SK-N-SH treated with all-trans-retinoic acid at 6 μM for 48 hours (cell line): ENCODE measurements at regions not wholly inside any gene's neighbourhood (a gene's known extent, or its start where the extent isn't known, plus 50 kb on each side); places are given as distances from the start of the nearest gene placed in this dataset.

Source experiments
- ATAC-seq: fragments of 200-7000 bp; cut with Tn5 transposase; 3 replicates; pipeline ENCODE4 v1.9.1; 2020; ENCODE audit warnings: mild to moderate bottlenecking, moderate library complexity
- ARNTL ChIP-seq: fragments of 450-650 bp; formaldehyde crosslinking; IDR thresholded peaks from 2 replicates; pipeline ENCODE4 v1.5.0; 2020; ENCODE audit warnings: low read depth, mild to moderate bottlenecking, moderate library complexity, borderline replicate concordance
- BACH2 ChIP-seq: fragments of 250-450 bp; sonication (Bioruptor Pico); IDR thresholded peaks from 2 replicates; pipeline ENCODE4 v1.9.0; 2021; ENCODE audit warnings: mild to moderate bottlenecking, borderline replicate concordance
- CREB5 ChIP-seq: fragments of 250-450 bp; sonication (Bioruptor Pico); IDR thresholded peaks from 2 replicates; pipeline ENCODE4 v1.5.1; 2020; ENCODE audit warnings: low read depth, mild to moderate bottlenecking, moderate library complexity
- CSDC2 ChIP-seq: fragments of 250-450 bp; sonication (Bioruptor Pico); IDR thresholded peaks from 2 replicates; pipeline ENCODE4 v1.5.0; 2020; ENCODE audit warnings: mild to moderate bottlenecking, moderate library complexity
- CSRNP3 ChIP-seq: fragments of 250-450 bp; sonication (Bioruptor Pico); IDR thresholded peaks from 2 replicates; pipeline ENCODE4 v1.5.1; 2021; ENCODE audit warnings: mild to moderate bottlenecking, moderate library complexity
- ESRRG ChIP-seq: fragments of 250-450 bp; sonication (Bioruptor Pico); IDR thresholded peaks from 2 replicates; pipeline ENCODE4 v1.6.1; 2021; ENCODE audit warnings: mild to moderate bottlenecking
- GLIS3 ChIP-seq: fragments of 250-450 bp; sonication (Bioruptor Pico); IDR thresholded peaks from 2 replicates; pipeline ENCODE4 v1.5.0; 2020; ENCODE audit warnings: mild to moderate bottlenecking, moderate library complexity
- ISL1 ChIP-seq: fragments of 250-450 bp; sonication (Bioruptor Pico); IDR thresholded peaks from 2 replicates; pipeline ENCODE4 v2.1.2; 2022; ENCODE audit warnings: mild to moderate bottlenecking, moderate library complexity
- OSR1 ChIP-seq: fragments of 250-450 bp; sonication (Bioruptor Pico); IDR thresholded peaks from 2 replicates; pipeline ENCODE4 v1.8.0; 2022; ENCODE audit warnings: moderate library complexity, mild to moderate bottlenecking, inconsistent platforms
- PATZ1 ChIP-seq: fragments of 250-450 bp; sonication (Bioruptor Pico); IDR thresholded peaks from 2 replicates; pipeline ENCODE4 v1.8.0; 2020; ENCODE audit warnings: mild to moderate bottlenecking, moderate library complexity, borderline replicate concordance
- POU6F1 ChIP-seq: fragments of 250-450 bp; sonication (Bioruptor Pico); IDR thresholded peaks from 2 replicates; pipeline ENCODE4 v1.8.0; 2021; ENCODE audit warnings: low read depth, mild to moderate bottlenecking, moderate library complexity, borderline replicate concordance
- PPARA ChIP-seq: fragments of 250-450 bp; sonication (Bioruptor Pico); IDR thresholded peaks from 2 replicates; pipeline ENCODE4 v1.5.0; 2020; ENCODE audit warnings: mild to moderate bottlenecking, borderline replicate concordance
- RARB ChIP-seq: fragments of 250-450 bp; sonication (Bioruptor Pico); IDR thresholded peaks from 2 replicates; pipeline ENCODE4 v1.8.0; 2021; ENCODE audit warnings: mild to moderate bottlenecking, moderate library complexity
- SNAI2 ChIP-seq: fragments of 250-450 bp; sonication (Bioruptor Pico); IDR thresholded peaks from 2 replicates; pipeline ENCODE4 v1.5.0; 2020; ENCODE audit warnings: mild to moderate bottlenecking, moderate library complexity
- TCF4 ChIP-seq: fragments of 250-450 bp; sonication (Bioruptor Pico); IDR thresholded peaks from 2 replicates; pipeline ENCODE4 v1.8.0; 2021; ENCODE audit warnings: mild to moderate bottlenecking, moderate library complexity, borderline replicate concordance
- TOX ChIP-seq: fragments of 250-450 bp; sonication (Bioruptor Pico); IDR thresholded peaks from 2 replicates; pipeline ENCODE4 v1.8.0; 2021; ENCODE audit warnings: mild to moderate bottlenecking, moderate library complexity, borderline replicate concordance
- TSHZ2 ChIP-seq: fragments of 250-450 bp; sonication (Bioruptor Pico); IDR thresholded peaks from 2 replicates; pipeline ENCODE4 v1.5.0; 2020; ENCODE audit warnings: mild to moderate bottlenecking, moderate library complexity
- ZFP3 ChIP-seq: fragments of 250-450 bp; sonication (Bioruptor Pico); IDR thresholded peaks from 2 replicates; pipeline ENCODE4 v1.5.0; 2020; ENCODE audit warnings: mild to moderate bottlenecking, moderate library complexity
- ZFP30 ChIP-seq: fragments of 450-650 bp; formaldehyde crosslinking; IDR thresholded peaks from 2 replicates; pipeline ENCODE4 v1.5.0; 2022; ENCODE audit warnings: mild to moderate bottlenecking, moderate library complexity
- ZNF565 ChIP-seq: fragments of 450-650 bp; formaldehyde crosslinking; conservative IDR thresholded peaks from 2 replicates; pipeline ENCODE4 v1.5.0; 2020; ENCODE audit warnings: low read depth, mild to moderate bottlenecking, moderate library complexity
- ZNF70 ChIP-seq: fragments of 450-650 bp; formaldehyde crosslinking; IDR thresholded peaks from 2 replicates; pipeline ENCODE4 v1.5.0; 2020; ENCODE audit warnings: mild to moderate bottlenecking, moderate library complexity
- ZNF8 ChIP-seq: fragments of 450-650 bp; formaldehyde crosslinking; IDR thresholded peaks from 2 replicates; pipeline ENCODE4 v1.5.0; 2020; ENCODE audit warnings: mild to moderate bottlenecking, moderate library complexity

GRCh38 chr6:54706844-54707605 is 139.5 kb upstream of the FAM83B start:
- no peak for TF ChIP-seq POU6F1 (CRISPR knock-in tag)
- ATAC-seq = no peak

GRCh38 chr6:54710456-54710855 is 136.1 kb upstream of the FAM83B start:
- ATAC-seq = no peak
- TF ChIP-seq OSR1 (CRISPR knock-in tag) (no peak), ZFP30 (no peak), SNAI2 (CRISPR knock-in tag) (no peak), ISL1 (CRISPR knock-in tag) (no peak), ZFP3 (CRISPR knock-in tag) (no peak), ESRRG (CRISPR knock-in tag) (no peak), CSDC2 (CRISPR knock-in tag) (no peak), TOX (CRISPR knock-in tag) (no peak), POU6F1 (CRISPR knock-in tag) (no peak), PPARA (CRISPR knock-in tag) (no peak), CSRNP3 (CRISPR knock-in tag) (no peak), ZNF70 (CRISPR knock-in tag) (no peak), ZNF8 (CRISPR knock-in tag) (no peak), BACH2 (CRISPR knock-in tag) (no peak), TCF4 (CRISPR knock-in tag) (no peak)
- TF ChIP-seq, all 23 proteins: peak for 0

GRCh38 chr6:54716010-54716409 is 130.6 kb upstream of the FAM83B start:
- no peak for ATAC-seq
- TF ChIP-seq ISL1 (CRISPR knock-in tag) = no peak
- no peak for TF ChIP-seq TSHZ2 (CRISPR knock-in tag)
- no peak for TF ChIP-seq GLIS3 (CRISPR knock-in tag)
- TF ChIP-seq CREB5 (CRISPR knock-in tag) = no peak
- no peak for TF ChIP-seq ARNTL (CRISPR knock-in tag)
- TF ChIP-seq POU6F1 (CRISPR knock-in tag) = no peak
- TF ChIP-seq PPARA (CRISPR knock-in tag) = no peak
- TF ChIP-seq PATZ1 (CRISPR knock-in tag) = no peak
- no peak for TF ChIP-seq ZNF8 (CRISPR knock-in tag)
- TF ChIP-seq OSR1 (CRISPR knock-in tag) = no peak
- TF ChIP-seq TOX (CRISPR knock-in tag) = no peak
- TF ChIP-seq RARB (CRISPR knock-in tag) = no peak
- TF ChIP-seq TCF4 (CRISPR knock-in tag) = no peak
- TF ChIP-seq SNAI2 (CRISPR knock-in tag) = no peak
- TF ChIP-seq ZFP3 (CRISPR knock-in tag) = no peak
- TF ChIP-seq ZNF565 = no peak
